ENCODE measurements at regions not wholly inside any gene's neighbourhood (a gene's known extent, or its start where the extent isn't known, plus 50 kb on each side); places are given as distances from the start of the nearest gene placed in this dataset.

DNA sequence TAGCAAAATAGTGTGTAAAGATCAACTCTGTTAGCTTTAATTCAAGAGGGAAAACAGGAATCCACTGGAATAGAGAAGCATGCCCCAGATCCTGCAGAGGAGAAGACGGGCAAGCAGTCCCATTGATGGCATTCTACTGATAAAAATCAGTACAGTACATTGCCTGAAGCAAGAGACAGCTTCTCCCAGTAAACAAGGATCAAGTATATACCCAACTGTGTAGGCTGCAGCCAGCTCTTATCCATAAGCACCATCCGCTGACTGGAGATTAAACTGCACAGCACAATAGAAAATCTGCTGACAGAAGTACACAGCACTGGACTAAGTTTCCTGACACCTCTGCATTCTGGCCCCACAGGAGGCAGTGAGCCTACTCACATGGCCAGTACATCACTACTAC is 110.1 kb downstream of the COX18 start:
- intact Hi-C loops (cut with micrococcal nuclease; ENCODE audit: unreplicated experiment), result no loop called here
- no peak overlapping the region for H3K4me3 ChIP-seq (ENCODE audit: low read depth, low read length, poor library complexity, severe bottlenecking)
- no peaks in the 10 kb centered on the region for H3K27me3 ChIP-seq (replicated peaks; ENCODE audit: insufficient read depth, low read depth, low read length, poor library complexity)
- POLR2A ChIA-PET (ENCODE audit: low non-redundant PET), result no interaction called here
- DNase-seq (ENCODE audit: low spot score), result no peak
- TF ChIP-seq EZH2 (IDR thresholded peaks at IDR 0.05; ENCODE audit: borderline replicate concordance, low read depth, low read length, poor library complexity, severe bottlenecking) (no peak), CTCF (conservative IDR thresholded peaks at IDR 0.05; ENCODE audit: low read depth, low read length) (no peak)
- CTCF ChIA-PET, result no interaction called here
- no peaks in the 10 kb centered on the region for H3K36me3 ChIP-seq (ENCODE audit: insufficient read depth, low read length, poor library complexity, severe bottlenecking)
- H3K9me3 ChIP-seq (ENCODE audit: low read depth, low read length, poor library complexity, severe bottlenecking), result no peaks in the 10 kb centered on the region
- H3K4me1 ChIP-seq (ENCODE audit: insufficient read depth, low read length, poor library complexity, severe bottlenecking), result no peaks in the 10 kb centered on the region
- H3K27ac ChIP-seq (ENCODE audit: low read depth, low read length, poor library complexity, severe bottlenecking), result no peak overlapping the region
- BruUV-seq (replicated peaks), result no TSS peak

DNA sequence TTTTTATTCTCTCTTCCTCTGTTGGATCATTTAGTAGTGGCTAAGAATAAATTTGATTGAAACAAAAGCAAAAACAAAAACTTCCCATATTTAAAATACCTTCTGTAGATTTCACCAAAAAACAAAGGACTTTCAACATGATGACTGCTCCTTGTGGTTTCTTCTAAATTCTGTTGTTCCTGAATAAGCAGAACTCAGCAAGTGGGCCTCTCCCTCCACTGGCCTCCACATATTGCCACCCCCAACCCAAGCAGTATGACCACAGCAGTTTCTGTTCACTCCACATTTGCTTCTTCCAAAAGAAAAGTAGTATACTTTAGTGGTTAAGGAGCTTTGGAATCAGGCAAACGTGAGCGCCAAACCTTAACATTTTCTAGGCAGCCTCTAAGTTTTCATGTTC is 114.7 kb downstream of the COX18 start:
- ChIA-PET CTCF (no interaction called here), POLR2A (ENCODE audit: low non-redundant PET) (no interaction called here)
- no peak for DNase-seq (ENCODE audit: low spot score)
- Histone ChIP-seq H3K27me3 (replicated peaks; ENCODE audit: insufficient read depth, low read depth, low read length, poor library complexity) (no peaks in the 10 kb centered on the region), H3K36me3 (ENCODE audit: insufficient read depth, low read length, poor library complexity, severe bottlenecking) (no peaks in the 10 kb centered on the region), H3K4me3 (ENCODE audit: low read depth, low read length, poor library complexity, severe bottlenecking) (no peak overlapping the region), H3K9me3 (ENCODE audit: low read depth, low read length, poor library complexity, severe bottlenecking) (no peaks in the 10 kb centered on the region), H3K4me1 (ENCODE audit: insufficient read depth, low read length, poor library complexity, severe bottlenecking) (no peaks in the 10 kb centered on the region), H3K27ac (ENCODE audit: low read depth, low read length, poor library complexity, severe bottlenecking) (no peak overlapping the region)
- BruUV-seq (replicated peaks), result no TSS peak
- intact Hi-C loops (cut with micrococcal nuclease; ENCODE audit: unreplicated experiment), result no loop called here
- TF ChIP-seq CTCF (conservative IDR thresholded peaks at IDR 0.05; ENCODE audit: low read depth, low read length), result no peak
- TF ChIP-seq EZH2 (IDR thresholded peaks at IDR 0.05; ENCODE audit: borderline replicate concordance, low read depth, low read length, poor library complexity, severe bottlenecking), result no peak

DNA sequence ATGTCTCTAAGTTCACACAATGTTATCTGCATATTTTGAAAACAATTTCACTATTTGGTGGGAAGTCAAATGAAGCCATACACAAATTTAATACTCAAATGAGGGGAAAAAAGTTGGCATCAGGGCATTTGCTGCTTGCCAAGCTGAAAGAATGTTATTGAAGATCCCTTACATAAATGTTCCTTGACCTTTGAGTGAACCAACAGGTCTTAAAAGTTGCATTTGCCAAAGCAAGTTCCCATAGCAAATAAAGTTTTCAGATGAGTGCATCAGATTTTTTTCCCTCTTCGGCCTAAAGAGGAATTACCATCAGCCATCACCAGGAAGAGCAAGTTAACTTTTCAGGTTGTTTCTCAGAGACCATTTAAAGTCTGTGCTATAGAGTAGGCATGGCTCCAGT is 115.9 kb downstream of the COX18 start:
- BruUV-seq (replicated peaks), result no TSS peak
- intact Hi-C loops (cut with micrococcal nuclease; ENCODE audit: unreplicated experiment), result no loop called here
- Histone ChIP-seq H3K27ac (ENCODE audit: low read depth, low read length, poor library complexity, severe bottlenecking) (no peak overlapping the region), H3K36me3 (ENCODE audit: insufficient read depth, low read length, poor library complexity, severe bottlenecking) (no peaks in the 10 kb centered on the region), H3K4me1 (ENCODE audit: insufficient read depth, low read length, poor library complexity, severe bottlenecking) (no peaks in the 10 kb centered on the region), H3K9me3 (ENCODE audit: low read depth, low read length, poor library complexity, severe bottlenecking) (no peaks in the 10 kb centered on the region), H3K4me3 (ENCODE audit: low read depth, low read length, poor library complexity, severe bottlenecking) (no peak overlapping the region), H3K27me3 (replicated peaks; ENCODE audit: insufficient read depth, low read depth, low read length, poor library complexity) (no peaks in the 10 kb centered on the region)
- ChIA-PET POLR2A (ENCODE audit: low non-redundant PET) (no interaction called here), CTCF (no interaction called here)
- no peak for DNase-seq (ENCODE audit: low spot score)
- TF ChIP-seq CTCF (conservative IDR thresholded peaks at IDR 0.05; ENCODE audit: low read depth, low read length) (no peak), EZH2 (IDR thresholded peaks at IDR 0.05; ENCODE audit: borderline replicate concordance, low read depth, low read length, poor library complexity, severe bottlenecking) (no peak)
